ENCODE measurements at regions not wholly inside any gene's neighbourhood (a gene's known extent, or its start where the extent isn't known, plus 50 kb on each side); places are given as distances from the start of the nearest gene placed in this dataset.

- WGBS, 3 donors, result 73 to 87% (median 84%) methylated on average over 1 of the region's 1 CpG
- no peak overlapping the region for H3K27ac ChIP-seq
Observed at GRCh38 chr6:156557911-156558259, 219.3 kb upstream of the ARID1B start.

GRCh38 chr6:156557251-156557910 is 219.8 kb upstream of the ARID1B start:
- WGBS, 3 donors, result 63 to 70% (median 68%) methylated on average over 11 of the region's 11 CpGs
- H3K4me3 ChIP-seq, result no peak overlapping the region
- H3K36me3 ChIP-seq, result no peaks in the 10 kb centered on the region
- no peak overlapping the region for H3K27ac ChIP-seq
- H3K27me3 ChIP-seq, result no peaks in the 10 kb centered on the region
- no peaks in the 10 kb centered on the region for H3K9me3 ChIP-seq
- H3K4me1 ChIP-seq (ENCODE audit: insufficient read depth), result no peaks in the 10 kb centered on the region
- TF ChIP-seq CTCF (IDR thresholded peaks at IDR 0.05), result no peak
- no peak for TF ChIP-seq EP300 (IDR thresholded peaks at IDR 0.05)
- no peak for TF ChIP-seq POLR2A (IDR thresholded peaks at IDR 0.05)
- no peak for DNase-seq
- intact Hi-C loops (cut with DNase I), result no loop called here

More at GRCh38 chr6:156557911-156558259, 219.3 kb upstream of the ARID1B start:
- H3K9me3 ChIP-seq, result no peaks in the 10 kb centered on the region
- no peaks in the 10 kb centered on the region for H3K27me3 ChIP-seq
- intact Hi-C loops (cut with DNase I), result no loop called here
- no peak overlapping the region for H3K4me3 ChIP-seq
- TF ChIP-seq EP300 (IDR thresholded peaks at IDR 0.05) (no peak), POLR2A (IDR thresholded peaks at IDR 0.05) (no peak), CTCF (IDR thresholded peaks at IDR 0.05) (no peak)
- DNase-seq, result no peak
- no peaks in the 10 kb centered on the region for H3K4me1 ChIP-seq (ENCODE audit: insufficient read depth)
- no peaks in the 10 kb centered on the region for H3K36me3 ChIP-seq

GRCh38 chr6:156556811-156557210 is 220.4 kb upstream of the ARID1B start:
- Histone ChIP-seq H3K36me3 (no peaks in the 10 kb centered on the region), H3K4me1 (ENCODE audit: insufficient read depth) (no peaks in the 10 kb centered on the region), H3K4me3 (no peak overlapping the region), H3K9me3 (no peaks in the 10 kb centered on the region), H3K27me3 (no peaks in the 10 kb centered on the region), H3K27ac (no peak overlapping the region)
- intact Hi-C loops (cut with DNase I), result no loop called here
- WGBS, 3 donors, result 90 to 92% (median 91%) methylated on average over 5 of the region's 5 CpGs
- no peak for TF ChIP-seq EP300 (IDR thresholded peaks at IDR 0.05)
- TF ChIP-seq CTCF (IDR thresholded peaks at IDR 0.05), result no peak
- TF ChIP-seq POLR2A (IDR thresholded peaks at IDR 0.05), result no peak
- DNase-seq, result no peak

GRCh38 chr6:156555116-156555515 is 222.1 kb upstream of the ARID1B start:
- Histone ChIP-seq H3K36me3 (no peaks in the 10 kb centered on the region), H3K4me1 (ENCODE audit: insufficient read depth) (no peaks in the 10 kb centered on the region), H3K27ac (no peak overlapping the region), H3K27me3 (no peaks in the 10 kb centered on the region), H3K4me3 (no peak overlapping the region), H3K9me3 (no peaks in the 10 kb centered on the region)
- 88 to 95% (median 93%) methylated on average over 2 of the region's 2 CpGs for WGBS, 3 donors
- no peak for DNase-seq
- no peak for TF ChIP-seq EP300 (IDR thresholded peaks at IDR 0.05)
- TF ChIP-seq CTCF (IDR thresholded peaks at IDR 0.05), result no peak
- TF ChIP-seq POLR2A (IDR thresholded peaks at IDR 0.05), result no peak
- intact Hi-C loops (cut with DNase I), result no loop called here
